GM13977 (cell line): ENCODE measurements at regions not wholly inside any gene's neighbourhood (a gene's known extent, or its start where the extent isn't known, plus 50 kb on each side); places are given as distances from the start of the nearest gene placed in this dataset.

Experiments used
- DNase-seq: peaks from one replicate; pipeline ENCODE4 v3.0.0; 2012; ENCODE audit warnings: low spot score
- in situ Hi-C: fragments of 300-500 bp; cut with MboI; formaldehyde crosslinking; loops from one replicate; pipeline ENCODE4 v1.12.0; 2022; ENCODE audit warnings: low sequenced_read_pairs, low pct_unique_long_range_greater_than_20kb, mixed read lengths, inconsistent platforms; ENCODE audit not compliant: unreplicated experiment
- TF ChIP-seq, protein P1 (sequence below): IDR thresholded peaks from 2 replicates; pipeline ENCODE4 v1.5.1; 2012; ENCODE audit warnings: mild to moderate bottlenecking, control low read depth; ENCODE audit not compliant: insufficient read depth; ENCODE audit errors: extremely low read depth, missing control alignments

DNA sequence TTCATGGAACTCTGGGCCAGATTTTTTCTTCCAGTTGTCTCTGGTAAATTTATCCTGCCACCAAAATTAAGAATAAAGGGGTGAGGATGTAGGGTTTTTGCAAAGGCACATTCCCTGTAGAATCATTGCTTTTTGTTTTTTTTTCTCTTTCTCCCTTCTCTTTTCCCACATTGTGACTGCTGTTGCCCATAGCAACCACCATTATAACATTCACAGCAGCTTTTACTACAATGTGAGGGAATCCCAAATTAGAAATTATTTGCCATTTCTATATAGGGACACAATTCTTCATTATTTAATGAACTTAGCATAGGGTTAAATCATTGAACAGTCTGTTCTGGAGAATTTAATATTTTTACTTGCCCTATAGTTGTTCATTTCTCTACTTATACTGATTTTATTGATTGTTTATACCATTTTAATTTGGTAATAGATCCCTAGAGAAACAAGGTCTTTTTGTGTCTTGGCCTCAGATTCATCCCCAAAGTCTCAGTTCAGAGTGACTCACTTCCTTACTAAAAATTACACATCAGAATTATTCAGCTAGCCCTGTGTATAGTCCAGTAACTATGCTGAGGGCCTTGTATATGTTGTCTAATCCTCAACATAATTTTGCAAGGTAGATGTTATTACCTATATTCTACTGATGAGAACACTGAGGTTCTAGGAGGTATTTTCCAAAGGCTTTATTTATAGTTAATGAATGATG, 80.8 kb upstream of the ANK2 start:
- TF ChIP-seq, protein P1, sequence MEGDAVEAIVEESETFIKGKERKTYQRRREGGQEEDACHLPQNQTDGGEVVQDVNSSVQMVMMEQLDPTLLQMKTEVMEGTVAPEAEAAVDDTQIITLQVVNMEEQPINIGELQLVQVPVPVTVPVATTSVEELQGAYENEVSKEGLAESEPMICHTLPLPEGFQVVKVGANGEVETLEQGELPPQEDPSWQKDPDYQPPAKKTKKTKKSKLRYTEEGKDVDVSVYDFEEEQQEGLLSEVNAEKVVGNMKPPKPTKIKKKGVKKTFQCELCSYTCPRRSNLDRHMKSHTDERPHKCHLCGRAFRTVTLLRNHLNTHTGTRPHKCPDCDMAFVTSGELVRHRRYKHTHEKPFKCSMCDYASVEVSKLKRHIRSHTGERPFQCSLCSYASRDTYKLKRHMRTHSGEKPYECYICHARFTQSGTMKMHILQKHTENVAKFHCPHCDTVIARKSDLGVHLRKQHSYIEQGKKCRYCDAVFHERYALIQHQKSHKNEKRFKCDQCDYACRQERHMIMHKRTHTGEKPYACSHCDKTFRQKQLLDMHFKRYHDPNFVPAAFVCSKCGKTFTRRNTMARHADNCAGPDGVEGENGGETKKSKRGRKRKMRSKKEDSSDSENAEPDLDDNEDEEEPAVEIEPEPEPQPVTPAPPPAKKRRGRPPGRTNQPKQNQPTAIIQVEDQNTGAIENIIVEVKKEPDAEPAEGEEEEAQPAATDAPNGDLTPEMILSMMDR: no peak
- in situ Hi-C loops: no loop called here
- no peak for DNase-seq

DNA sequence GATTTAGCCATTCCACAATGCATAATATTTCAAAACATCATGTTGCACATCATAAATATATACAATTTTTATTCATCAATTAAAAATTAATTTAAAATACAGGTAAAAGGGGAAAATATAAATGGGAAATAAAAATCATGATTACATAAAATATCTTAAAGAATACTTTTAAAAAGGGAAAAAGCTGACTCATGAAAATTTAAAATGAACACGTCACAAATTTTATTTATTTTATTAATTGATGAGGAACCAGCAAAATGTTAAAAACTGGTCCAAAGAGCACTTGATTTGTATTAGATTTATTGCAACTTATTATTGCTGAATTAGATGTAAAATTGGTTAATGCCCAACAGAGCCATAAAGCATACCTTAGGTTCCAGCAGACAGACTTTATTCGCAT, 78.5 kb upstream of the ANK2 start:
- TF ChIP-seq, protein P1: no peak
- no peak for DNase-seq
- in situ Hi-C loops: no loop called here

DNA sequence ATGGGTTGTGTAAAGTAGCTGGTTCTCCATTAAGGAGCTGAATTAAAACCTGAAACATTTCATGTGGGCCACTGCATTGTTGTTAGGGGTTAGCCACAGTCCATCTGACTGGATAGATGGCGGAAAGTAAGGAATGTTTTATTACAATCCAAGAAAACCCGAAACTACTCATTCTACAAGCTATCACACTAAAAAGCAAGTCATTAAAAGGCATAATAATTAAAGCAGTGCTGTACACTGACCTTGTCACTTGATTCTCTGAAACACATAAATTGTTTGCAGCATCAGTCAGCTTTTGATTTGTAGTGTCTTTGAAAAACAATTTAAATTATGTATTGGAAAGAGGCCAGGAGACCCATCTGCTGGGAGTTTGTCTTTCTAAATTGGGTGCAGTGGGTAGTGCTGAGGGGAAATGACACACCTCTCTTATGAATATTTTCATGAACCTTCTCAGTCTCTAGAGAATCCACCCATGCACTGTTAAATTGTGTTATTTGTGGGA, 75.7 kb upstream of the ANK2 start:
- DNase-seq: no peak
- TF ChIP-seq, protein P1: no peak
- in situ Hi-C loops: no loop called here

DNA sequence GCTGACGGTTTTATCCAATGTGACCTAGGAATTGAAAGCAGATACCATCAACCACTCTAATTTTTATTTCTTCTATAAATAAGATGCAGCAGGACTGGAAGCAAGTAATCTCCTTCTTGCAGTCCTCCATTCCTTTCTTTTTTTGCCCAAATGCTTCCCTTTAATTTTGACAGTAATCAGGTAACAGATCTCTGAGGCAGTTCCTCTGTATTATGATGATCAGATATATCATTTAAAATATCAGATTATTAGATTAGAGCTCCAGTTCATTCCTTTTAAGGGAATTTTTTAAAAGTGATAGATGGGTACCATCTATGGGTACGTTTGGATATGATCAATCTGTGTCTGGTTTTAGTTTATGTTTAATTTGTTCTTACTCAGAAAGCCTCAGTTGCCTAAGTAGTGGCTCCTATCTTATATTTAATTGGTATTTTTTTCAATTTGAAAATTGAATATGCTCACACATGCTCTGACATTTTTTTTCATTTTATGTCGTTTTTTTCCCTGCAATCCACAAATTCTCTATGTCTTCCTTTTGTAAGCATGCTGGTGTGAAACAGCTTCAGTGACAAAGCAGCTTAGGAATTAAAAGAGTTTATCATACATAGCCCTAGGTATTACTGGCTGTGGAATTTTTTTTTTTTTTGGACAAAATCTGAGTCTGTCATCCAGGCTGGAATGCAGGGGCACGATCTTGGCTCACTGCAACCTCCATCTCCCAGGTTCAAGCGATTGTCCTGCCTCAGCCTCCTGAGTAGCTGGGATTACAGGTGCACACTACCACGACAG, 73.7 kb upstream of the ANK2 start:
- no peak for DNase-seq
- TF ChIP-seq, protein P1: no peak
- in situ Hi-C loops: no loop called here

DNA sequence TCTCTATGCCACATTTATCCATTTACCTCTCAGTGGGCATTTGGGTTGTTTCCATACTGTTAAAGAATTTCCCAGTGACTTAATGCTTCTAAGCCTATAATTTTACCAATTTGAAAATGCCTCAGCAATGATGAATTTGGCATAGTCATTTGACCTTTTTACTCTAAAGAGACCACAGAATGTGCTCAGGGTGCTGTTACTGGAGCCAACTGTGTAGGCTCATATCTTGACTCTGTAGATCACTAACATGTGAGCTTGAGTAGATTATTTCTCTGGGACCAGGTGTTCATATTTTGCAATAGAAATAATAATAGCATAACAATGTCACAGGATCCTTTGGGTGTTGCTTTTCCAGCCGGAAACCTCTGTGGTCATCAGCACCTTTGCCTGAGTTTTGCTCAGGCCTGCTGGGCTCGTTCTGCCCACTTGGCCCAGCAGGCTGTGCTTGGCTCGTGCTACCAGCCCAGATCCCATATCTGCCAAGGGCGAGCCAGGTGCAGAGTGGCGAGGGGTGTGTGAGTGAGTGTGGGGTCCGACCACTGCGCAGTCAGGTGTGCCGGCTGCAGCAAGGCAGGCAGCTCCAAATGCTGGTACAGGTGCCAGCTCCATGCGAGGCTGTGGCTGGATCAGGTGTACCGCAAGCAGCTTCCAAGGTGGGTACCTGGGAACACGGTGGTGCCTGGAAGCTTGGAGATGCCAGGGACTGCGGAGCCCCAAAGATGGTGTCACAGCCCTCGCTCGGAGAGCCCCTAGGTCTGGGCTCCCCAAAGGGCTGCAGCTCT, 70.6 kb upstream of the ANK2 start:
- in situ Hi-C loops: no loop called here
- TF ChIP-seq, protein P1: no peak
- no peak for DNase-seq

DNA sequence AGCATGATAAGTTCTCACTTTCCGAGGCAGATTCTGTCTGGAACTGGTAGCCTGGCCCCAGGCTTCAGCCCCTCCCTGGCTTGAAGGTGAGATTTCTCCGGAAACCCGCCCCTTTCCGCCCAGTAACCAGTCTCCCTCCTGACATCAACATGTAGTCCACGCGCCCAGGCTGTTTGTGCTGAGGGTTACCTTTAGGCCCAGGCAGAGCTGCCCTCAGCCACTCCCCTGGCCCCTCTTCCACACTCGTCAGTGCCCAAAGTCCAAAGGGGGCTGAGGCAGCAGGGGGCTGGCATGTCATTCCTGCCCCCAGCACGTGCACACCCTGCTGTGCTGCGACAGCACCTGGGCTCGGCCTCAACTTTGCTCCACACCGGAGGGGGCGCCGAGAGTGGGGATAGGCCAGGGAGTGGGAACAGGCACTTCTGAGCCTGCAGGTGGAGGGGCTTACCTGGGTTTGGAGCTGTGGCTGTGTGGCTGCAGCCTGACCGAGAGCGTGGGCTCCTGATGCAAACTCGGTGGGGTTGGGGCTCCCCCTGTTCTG, 69.5 kb upstream of the ANK2 start:
- in situ Hi-C loops: no loop called here
- no peak for DNase-seq
- TF ChIP-seq, protein P1: no peak
